Breast epithelium (tissue), 3 donors: ENCODE measurements at regions not wholly inside any gene's neighbourhood (a gene's known extent, or its start where the extent isn't known, plus 50 kb on each side); places are given as distances from the start of the nearest gene placed in this dataset.

Experiments
- CTCF ChIP-seq, 3 donors: fragments of 450-650 bp; IDR thresholded peaks; one replicate each; pipeline ENCODE4 v1.5.1; 2016 to 2017; ENCODE audit warnings: antibody characterized with exemption in 3 of 3, mild to moderate bottlenecking in 3 of 3, moderate library complexity in 3 of 3
- POLR2A ChIP-seq: fragments of 450-650 bp; IDR thresholded peaks from one replicate; pipeline ENCODE4 v1.6.1; 2016; ENCODE audit warnings: antibody characterized with exemption, mild to moderate bottlenecking, moderate library complexity

GRCh38 chr18:51891876-51892275 lies 448.1 kb upstream of the DCC start:
- TF ChIP-seq CTCF (IDR thresholded peaks at IDR 0.05) (no peak), POLR2A (no peak)
